K562 (cell line): ENCODE measurements at regions not wholly inside any gene's neighbourhood (a gene's known extent, or its start where the extent isn't known, plus 50 kb on each side); places are given as distances from the start of the nearest gene placed in this dataset.
A peak's percentile ranks its signal among the peaks of the same experiment; 100 is the strongest.

Experiments used
- ATAC-seq: fragments of 200-7000 bp; cut with Tn5 transposase; 3 replicates; pipeline ENCODE4 v1.9.1; 2020; ENCODE audit warnings: moderate library complexity
- BruUV-seq: library from RNA; stranded (reverse); fragments of 400-500 nt; replicated peaks from 2 replicates; lab custom pipeline; 2021; lab: Mats Ljungman, UMichigan
- CTCF ChIA-PET: fragments of 300-600 bp; formaldehyde crosslinking; extraction: SDS; loops from one replicate; lab custom pipeline; 2021; ENCODE audit warnings: low intra/inter-chr PET ratio; lab: Yijun Ruan, JAX
- POLR2A ChIA-PET: fragments of 300-600, 350-650 bp; sonication (Branson Sonifier 250); formaldehyde crosslinking; extraction: SDS; loops from one replicate; lab custom pipeline; 2021; ENCODE audit warnings: antibody characterized with exemption, inconsistent platforms; lab: Yijun Ruan, JAX
- DNase-seq, 4 experiments: peaks; one replicate each; pipeline versions ENCODE4 v3.0.0 to v3.0.0-alpha.2; 2011 to 2018; ENCODE audit warnings: low spot score in 3 of 4, mixed read lengths in 3 of 4; ENCODE audit errors: extremely low read depth in 1 of 4
- FAIRE-seq: peaks from 2 replicates; lab custom pipeline; 2011; peaks lifted over from hg19 to GRCh38; lab: Jason Lieb, UNC
- H2AFZ ChIP-seq: 2 replicates; pipeline ENCODE4 v1.6.0; 2011; ENCODE audit warnings: low read depth, low read length, control low read depth, inconsistent platforms
- H3K27ac ChIP-seq: fragments of 200-600 bp; 3 replicates; pipeline ENCODE4 v1.8.0; 2011; ENCODE audit warnings: low read depth, mild to moderate bottlenecking, control low read depth, inconsistent platforms, low read length, moderate library complexity, mixed read lengths; ENCODE audit errors: extremely low read depth
- H3K27me3 ChIP-seq, 2 experiments: fragments of 300-600 bp in 1 of 2; 2 replicates in 1 of 2; 3 replicates in 1 of 2; pipeline versions ENCODE4 v1.6.0 to v1.8.0; 2011; ENCODE audit warnings: inconsistent platforms in 2 of 2, low read length in 2 of 2, mild to moderate bottlenecking in 1 of 2, mixed read lengths in 1 of 2, moderate library complexity in 1 of 2; ENCODE audit not compliant: control insufficient read depth in 2 of 2, insufficient read depth in 2 of 2
- H3K36me3 ChIP-seq: fragments of 300-600 bp; 3 replicates; pipeline ENCODE4 v1.8.0; 2011; ENCODE audit warnings: mild to moderate bottlenecking, low read length, inconsistent platforms; ENCODE audit not compliant: control insufficient read depth, insufficient read depth
- H3K4me1 ChIP-seq, 2 experiments: fragments of 200-600 bp in 1 of 2; replicated peaks in 1 of 2; 2 replicates in 1 of 2; 3 replicates in 1 of 2; pipeline versions ENCODE4 v1.5.1 to v1.8.0; 2011; ENCODE audit warnings: inconsistent platforms in 2 of 2, low read length in 2 of 2, mild to moderate bottlenecking in 1 of 2, mixed read lengths in 1 of 2, moderate library complexity in 1 of 2; ENCODE audit not compliant: control insufficient read depth in 2 of 2, insufficient read depth in 2 of 2
- H3K4me2 ChIP-seq: 2 replicates; pipeline ENCODE4 v1.6.1; 2011; ENCODE audit warnings: low read length, control low read depth, inconsistent platforms, mixed read lengths; ENCODE audit not compliant: insufficient read depth
- H3K4me3 ChIP-seq: fragments of 200-600 bp; sonication (generic), shearing (Covaris generic); 2 replicates; pipeline ENCODE4 v1.5.1; 2016; ENCODE audit warnings: control low read depth, inconsistent platforms
- H3K79me2 ChIP-seq: fragments of 200-600 bp; 3 replicates; pipeline ENCODE4 v1.8.0; 2011; ENCODE audit warnings: low read length, inconsistent platforms; ENCODE audit not compliant: control insufficient read depth, insufficient read depth
- H3K9ac ChIP-seq, 2 experiments: 2 replicates each; pipeline versions ENCODE4 v1.6.0 to v1.6.1; 2011; ENCODE audit warnings: low read depth in 2 of 2, low read length in 2 of 2, control low read depth in 1 of 2, inconsistent platforms in 1 of 2, mild to moderate bottlenecking in 1 of 2, mixed read lengths in 1 of 2; ENCODE audit not compliant: insufficient read depth in 1 of 2
- H3K9me1 ChIP-seq: one replicate; pipeline ENCODE4 v1.6.0; 2011; ENCODE audit warnings: inconsistent platforms, mild to moderate bottlenecking, low read length, moderate library complexity; ENCODE audit not compliant: control insufficient read depth, insufficient read depth
- H3K9me3 ChIP-seq: replicated peaks from 2 replicates; pipeline ENCODE4 v1.5.1; 2011; ENCODE audit warnings: low read depth, low read length, inconsistent platforms; ENCODE audit not compliant: control insufficient read depth, insufficient read depth
- H4K20me1 ChIP-seq: replicated peaks from 2 replicates; pipeline ENCODE4 v1.6.1; 2011; ENCODE audit warnings: low read length, inconsistent platforms, mixed read lengths; ENCODE audit not compliant: control insufficient read depth, insufficient read depth
- PHF20 ChIP-seq: fragments of 450-650 bp; IDR thresholded peaks from 2 replicates; pipeline ENCODE4 v1.6.1; 2018; ENCODE audit not compliant: partially characterized antibody
- POU5F1 ChIP-seq: fragments of 150-350 bp; IDR thresholded peaks from 2 replicates; pipeline ENCODE4 v1.6.1; 2014; ENCODE audit warnings: borderline replicate concordance, low read length, low read depth, mild to moderate bottlenecking; ENCODE audit not compliant: partially characterized antibody
- TRIM24 ChIP-seq, 2 experiments: fragments of 450-650 bp; IDR thresholded peaks; 2 replicates each; pipeline ENCODE4 v1.6.1; 2016
- WGBS: fragments of 100-300 bp; shearing (Covaris generic); methylation state at CpG from one replicate; pipeline ENCODE4 v1.1.6; 2016; ENCODE audit warnings: low coverage, mixed read lengths; ENCODE audit not compliant: insufficient coverage; ENCODE audit errors: missing lambda C conversion rate; 5-methylcytosine and 5-hydroxymethylcytosine counted together
- in situ Hi-C: fragments of 300-500 bp; cut with MboI; formaldehyde crosslinking; loops from 4 replicates; pipeline ENCODE4 v1.15.0; 2018; ENCODE audit warnings: inconsistent platforms, mixed read lengths
- intact Hi-C: fragments of 100-400 bp; cut with micrococcal nuclease; formaldehyde crosslinking; loops from 2 replicates; pipeline ENCODE4 v1.14.2; 2022
- TF ChIP-seq, protein P1 (sequence below): fragments of 450-650 bp; formaldehyde crosslinking; IDR thresholded peaks from 2 replicates; pipeline ENCODE4 v1.4.0; 2020; ENCODE audit warnings: mild to moderate bottlenecking
- TF ChIP-seq, protein P2 (sequence below), 3 experiments: IDR thresholded peaks in 2 of 3; conservative IDR thresholded peaks in 1 of 3; 2 replicates each; pipeline ENCODE4 v1.5.1; 2011 to 2012; ENCODE audit warnings: low read length in 3 of 3, mild to moderate bottlenecking in 3 of 3, control low read depth in 2 of 3, improper control_type of control experiment in 1 of 3, inconsistent platforms in 1 of 3, low read depth in 1 of 3, mixed read lengths in 1 of 3, moderate library complexity in 1 of 3; ENCODE audit not compliant: insufficient read depth in 2 of 3

DNA sequence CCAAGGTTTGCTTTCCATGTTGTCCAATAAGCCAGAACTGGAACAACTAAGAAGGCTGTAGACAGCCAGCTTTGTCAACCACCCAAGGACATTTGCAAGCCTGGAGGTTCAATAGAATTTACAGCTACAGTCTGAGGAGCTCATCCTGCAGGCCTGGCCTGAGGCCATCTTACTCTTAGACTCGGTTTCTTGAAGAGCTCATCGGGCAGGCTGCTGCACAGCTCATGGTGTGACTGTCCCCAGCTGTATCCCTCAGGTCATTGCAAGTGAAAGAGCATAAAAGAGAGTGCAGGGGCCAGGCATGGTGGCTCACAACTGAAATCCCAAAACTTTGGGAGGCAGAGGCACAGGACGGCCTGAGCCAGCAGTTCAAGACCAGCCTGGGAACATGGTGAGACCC lies 96.9 kb upstream of the FOXQ1 start:
- no peak overlapping the region for H2AFZ ChIP-seq
- no peak overlapping the region for H3K9ac ChIP-seq
- in situ Hi-C loops (no loop called here), intact Hi-C loops (no loop called here)
- peaks cover 9 to 28% of the 10 kb centered on the region in 2 experiments; a peak in 4 of 5 replicates for H3K27me3 ChIP-seq
- CTCF ChIA-PET: no interaction called here
- DNase-seq (no peak), FAIRE-seq (no peak), ATAC-seq (0 out of 3 replicates have a peak, but pooled peaks have one; percentile 29)
- WGBS: 0% methylated on average over 3 of the region's 3 CpGs
- no peaks in the 10 kb centered on the region for H3K9me1 ChIP-seq
- 0 out of 2 replicates have a peak, but pooled peaks cover 3% of the 10 kb centered on the region for H4K20me1 ChIP-seq
- no peaks in the 10 kb centered on the region for H3K9me3 ChIP-seq
- no peak for TF ChIP-seq TRIM24 (IDR thresholded peaks at IDR 0.05)
- TF ChIP-seq, protein P1, sequence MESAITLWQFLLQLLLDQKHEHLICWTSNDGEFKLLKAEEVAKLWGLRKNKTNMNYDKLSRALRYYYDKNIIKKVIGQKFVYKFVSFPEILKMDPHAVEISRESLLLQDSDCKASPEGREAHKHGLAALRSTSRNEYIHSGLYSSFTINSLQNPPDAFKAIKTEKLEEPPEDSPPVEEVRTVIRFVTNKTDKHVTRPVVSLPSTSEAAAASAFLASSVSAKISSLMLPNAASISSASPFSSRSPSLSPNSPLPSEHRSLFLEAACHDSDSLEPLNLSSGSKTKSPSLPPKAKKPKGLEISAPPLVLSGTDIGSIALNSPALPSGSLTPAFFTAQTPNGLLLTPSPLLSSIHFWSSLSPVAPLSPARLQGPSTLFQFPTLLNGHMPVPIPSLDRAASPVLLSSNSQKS: no peak
- no peak for TF ChIP-seq PHF20
- TF ChIP-seq, protein P2, sequence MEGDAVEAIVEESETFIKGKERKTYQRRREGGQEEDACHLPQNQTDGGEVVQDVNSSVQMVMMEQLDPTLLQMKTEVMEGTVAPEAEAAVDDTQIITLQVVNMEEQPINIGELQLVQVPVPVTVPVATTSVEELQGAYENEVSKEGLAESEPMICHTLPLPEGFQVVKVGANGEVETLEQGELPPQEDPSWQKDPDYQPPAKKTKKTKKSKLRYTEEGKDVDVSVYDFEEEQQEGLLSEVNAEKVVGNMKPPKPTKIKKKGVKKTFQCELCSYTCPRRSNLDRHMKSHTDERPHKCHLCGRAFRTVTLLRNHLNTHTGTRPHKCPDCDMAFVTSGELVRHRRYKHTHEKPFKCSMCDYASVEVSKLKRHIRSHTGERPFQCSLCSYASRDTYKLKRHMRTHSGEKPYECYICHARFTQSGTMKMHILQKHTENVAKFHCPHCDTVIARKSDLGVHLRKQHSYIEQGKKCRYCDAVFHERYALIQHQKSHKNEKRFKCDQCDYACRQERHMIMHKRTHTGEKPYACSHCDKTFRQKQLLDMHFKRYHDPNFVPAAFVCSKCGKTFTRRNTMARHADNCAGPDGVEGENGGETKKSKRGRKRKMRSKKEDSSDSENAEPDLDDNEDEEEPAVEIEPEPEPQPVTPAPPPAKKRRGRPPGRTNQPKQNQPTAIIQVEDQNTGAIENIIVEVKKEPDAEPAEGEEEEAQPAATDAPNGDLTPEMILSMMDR (IDR thresholded peaks at IDR 0.05 in 2 of 3, conservative IDR thresholded peaks at IDR 0.05 in 1 of 3; ENCODE audit: insufficient read depth in 2 of 3, low read depth in 1 of 3, low read length in 3 of 3): 0 out of 6 replicates have a peak, but pooled peaks of 1 of the 3 experiments have one; percentile 5
- TF ChIP-seq POU5F1: no peak
- H3K79me2 ChIP-seq: no peaks in the 10 kb centered on the region
- no peaks in the 10 kb centered on the region for H3K4me1 ChIP-seq
- no peak overlapping the region for H3K27ac ChIP-seq
- no peak overlapping the region for H3K4me2 ChIP-seq
- no peaks in the 10 kb centered on the region for H3K36me3 ChIP-seq
- no TSS peak for BruUV-seq
- POLR2A ChIA-PET: interaction anchor here (0.9 kb wide), 1 partner anchor 9 kb away, joined by 3 read pairs; no protein-coding TSS in a partner anchor
- no peak overlapping the region for H3K4me3 ChIP-seq
